Neuronal stem cell (in vitro differentiated cells): ENCODE measurements at regions not wholly inside any gene's neighbourhood (a gene's known extent, or its start where the extent isn't known, plus 50 kb on each side); places are given as distances from the start of the nearest gene placed in this dataset.
"Not testable (repeated sequence)": the region's sequence is repeated elsewhere in the genome, so short reads cannot be mapped to it uniquely, and the experiment has no call there.

ENCODE experiments used
- DNase-seq: peaks from one replicate; pipeline ENCODE4 v3.0.0-alpha.2; 2013; ENCODE audit warnings: low spot score
- H2AFZ ChIP-seq: one replicate; pipeline ENCODE4 v1.6.1; 2013; ENCODE audit warnings: mild to moderate bottlenecking, low read length, inconsistent platforms
- H2AK5ac ChIP-seq: 2 replicates; pipeline ENCODE4 v1.6.1; 2013; ENCODE audit warnings: low read depth, mild to moderate bottlenecking, inconsistent platforms, low read length, moderate library complexity, mixed read lengths
- H2BK120ac ChIP-seq: 2 replicates; pipeline ENCODE4 v1.6.1; 2013; ENCODE audit warnings: low read depth, mild to moderate bottlenecking, inconsistent platforms, low read length, moderate library complexity, mixed read lengths
- H2BK12ac ChIP-seq: one replicate; pipeline ENCODE4 v1.6.1; 2013; ENCODE audit warnings: low read length, inconsistent platforms
- H2BK15ac ChIP-seq: 2 replicates; pipeline ENCODE4 v1.6.1; 2013; ENCODE audit warnings: mild to moderate bottlenecking, low read length, inconsistent platforms, mixed read lengths
- H2BK5ac ChIP-seq: one replicate; pipeline ENCODE4 v1.6.1; 2013; ENCODE audit warnings: inconsistent platforms, mild to moderate bottlenecking, low read length, moderate library complexity
- H3K14ac ChIP-seq: one replicate; pipeline ENCODE4 v1.6.1; 2013; ENCODE audit warnings: low read length, inconsistent platforms
- H3K18ac ChIP-seq: 2 replicates; pipeline ENCODE4 v1.6.1; 2013; ENCODE audit warnings: low read length, inconsistent platforms
- H3K23ac ChIP-seq: 2 replicates; pipeline ENCODE4 v1.6.1; 2013; ENCODE audit warnings: low read depth, mild to moderate bottlenecking, mixed read lengths, low read length, inconsistent platforms; ENCODE audit not compliant: poor library complexity
- H3K27ac ChIP-seq: replicated peaks from 3 replicates; pipeline ENCODE4 v1.5.1; 2013; ENCODE audit warnings: low read length, inconsistent platforms
- H3K27me3 ChIP-seq, 3 experiments: 2 replicates each; pipeline ENCODE4 v1.6.1; 2013; ENCODE audit warnings: low read length in 3 of 3, mild to moderate bottlenecking in 2 of 3, inconsistent platforms in 1 of 3, low read depth in 1 of 3, mixed read lengths in 1 of 3, moderate library complexity in 1 of 3; ENCODE audit not compliant: control insufficient read depth in 3 of 3, insufficient read depth in 3 of 3
- H3K36me3 ChIP-seq, 2 donors: replicated peaks in 1 of 2; 2 replicates each; pipeline ENCODE4 v1.6.1; 2013; ENCODE audit warnings: low read length in 2 of 2; ENCODE audit not compliant: control insufficient read depth in 2 of 2, insufficient read depth in 2 of 2
- H3K4ac ChIP-seq: 2 replicates; pipeline ENCODE4 v1.6.1; 2013; ENCODE audit warnings: inconsistent platforms, mild to moderate bottlenecking, low read length, moderate library complexity
- H3K4me1 ChIP-seq, 2 donors: 1 replicate in 1 of 2; 2 replicates in 1 of 2; pipeline ENCODE4 v1.6.1; 2013; ENCODE audit warnings: low read length in 2 of 2, low read depth in 1 of 2; ENCODE audit not compliant: control insufficient read depth in 2 of 2, insufficient read depth in 1 of 2
- H3K4me2 ChIP-seq: one replicate; pipeline ENCODE4 v1.6.1; 2013; ENCODE audit warnings: mild to moderate bottlenecking, low read length, inconsistent platforms; ENCODE audit not compliant: insufficient read depth, poor library complexity, severe bottlenecking
- H3K4me3 ChIP-seq, 2 donors: 2 replicates each; pipeline ENCODE4 v1.5.1; 2013; ENCODE audit warnings: low read length in 2 of 2, mild to moderate bottlenecking in 2 of 2, inconsistent platforms in 1 of 2, moderate library complexity in 1 of 2
- H3K79me1 ChIP-seq: one replicate; pipeline ENCODE4 v1.6.1; 2013; ENCODE audit warnings: low read depth, mild to moderate bottlenecking, inconsistent platforms, low read length, moderate library complexity
- H3K9ac ChIP-seq: one replicate; pipeline ENCODE4 v1.6.1; 2013; ENCODE audit warnings: mild to moderate bottlenecking, low read depth, low read length, inconsistent platforms; ENCODE audit not compliant: poor library complexity
- H3K9me3 ChIP-seq, 2 donors: replicated peaks in 1 of 2; 2 replicates each; pipeline versions ENCODE3 to v1.6.1; 2013; ENCODE audit warnings: low read length in 2 of 2, mild to moderate bottlenecking in 2 of 2, inconsistent platforms in 1 of 2, low read depth in 1 of 2, mixed read lengths in 1 of 2, moderate library complexity in 1 of 2; ENCODE audit not compliant: control insufficient read depth in 2 of 2, insufficient read depth in 1 of 2
- H4K8ac ChIP-seq: one replicate; pipeline ENCODE4 v1.6.1; 2013; ENCODE audit warnings: low read depth, mild to moderate bottlenecking, inconsistent platforms, low read length, moderate library complexity
- H4K91ac ChIP-seq: one replicate; pipeline ENCODE4 v1.6.1; 2013; ENCODE audit warnings: low read length, low read depth, mild to moderate bottlenecking, inconsistent platforms; ENCODE audit not compliant: poor library complexity
- WGBS, 2 donors: extraction: QIAGEN DNeasy Blood & Tissue Kit; methylation state at CpG; one replicate each; pipeline ENCODE4 v1.1.7; 2013; ENCODE audit warnings: missing lambda C conversion rate in 2 of 2, mixed read lengths in 1 of 2; ENCODE audit not compliant: insufficient read length in 2 of 2, insufficient replicate concordance in 1 of 2; ENCODE audit errors: extremely low coverage in 2 of 2; 5-methylcytosine and 5-hydroxymethylcytosine counted together

DNA sequence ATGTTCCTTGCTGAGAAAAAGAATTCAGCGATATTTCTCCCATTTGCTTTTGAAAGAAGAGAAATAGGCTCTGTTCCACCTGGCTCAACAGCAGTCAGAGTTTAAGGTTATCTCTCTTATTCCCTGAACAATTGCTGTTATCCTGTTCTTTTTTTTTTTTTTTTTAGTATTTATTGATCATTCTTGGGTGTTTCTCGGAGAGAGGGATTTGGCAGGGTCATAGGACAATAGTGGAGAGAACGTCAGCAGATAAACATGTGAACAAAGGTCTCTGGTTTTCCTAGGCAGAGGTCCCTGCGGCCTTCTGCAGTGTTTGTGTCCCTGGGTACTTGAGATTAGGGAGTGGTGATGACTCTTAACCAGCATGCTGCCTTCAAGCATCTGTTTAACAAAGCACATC is 77.5 kb upstream of the DST start:
- not testable (repeated sequence) for H3K9ac ChIP-seq, H3K79me1 ChIP-seq, H3K4ac ChIP-seq, H4K91ac ChIP-seq, H3K4me3 ChIP-seq, H2AFZ ChIP-seq, H4K8ac ChIP-seq, H2AK5ac ChIP-seq, H2BK120ac ChIP-seq, DNase-seq, H2BK5ac ChIP-seq, H3K36me3 ChIP-seq, H3K4me2 ChIP-seq, H2BK15ac ChIP-seq, H3K27me3 ChIP-seq, H3K18ac ChIP-seq, H2BK12ac ChIP-seq, H3K23ac ChIP-seq, H3K14ac ChIP-seq, H3K27ac ChIP-seq
- peaks cover 0 to 25% of the 10 kb centered on the region in 2 donors for H3K9me3 ChIP-seq
- H3K4me1 ChIP-seq: peaks cover 9 to 11% of the 10 kb centered on the region in 2 donors
- WGBS, 2 donors: no CpG with 5 or more reads among the region's 4 CpGs

DNA sequence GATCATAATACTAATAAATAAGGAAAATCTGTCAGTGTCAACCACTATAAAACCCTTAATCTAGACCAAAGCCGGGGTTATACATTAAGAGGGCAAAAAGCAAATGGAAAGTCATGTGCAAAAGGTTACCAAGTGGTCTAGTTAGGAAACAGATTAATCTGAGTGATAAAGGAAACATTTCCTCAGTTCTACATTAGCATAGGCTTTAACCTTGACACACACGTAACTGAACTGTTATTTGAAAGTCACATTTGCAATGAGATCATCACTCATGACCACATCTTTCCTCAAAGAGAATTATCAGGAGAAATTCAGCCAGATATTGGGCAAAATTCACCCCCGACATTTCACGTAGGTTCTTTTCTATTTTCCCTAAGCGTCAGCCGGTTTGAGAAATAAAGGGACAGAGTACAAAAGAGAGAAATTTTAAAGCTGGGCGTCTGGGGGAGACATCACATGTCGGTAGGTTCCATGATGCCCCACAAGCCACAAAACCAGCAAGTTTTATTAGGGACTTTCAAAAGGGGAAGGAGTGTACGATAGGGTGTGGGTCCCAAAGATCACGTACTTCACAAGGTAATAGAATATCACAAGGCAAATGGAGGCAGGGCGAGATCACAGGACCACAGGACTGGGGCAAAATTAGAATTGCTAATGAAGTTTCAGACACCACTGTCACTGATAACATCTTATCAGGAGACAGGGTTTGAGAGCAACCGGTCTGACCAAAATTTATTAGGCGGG is 76.8 kb upstream of the DST start:
- H3K27ac ChIP-seq, DNase-seq: not testable (repeated sequence)

DNA sequence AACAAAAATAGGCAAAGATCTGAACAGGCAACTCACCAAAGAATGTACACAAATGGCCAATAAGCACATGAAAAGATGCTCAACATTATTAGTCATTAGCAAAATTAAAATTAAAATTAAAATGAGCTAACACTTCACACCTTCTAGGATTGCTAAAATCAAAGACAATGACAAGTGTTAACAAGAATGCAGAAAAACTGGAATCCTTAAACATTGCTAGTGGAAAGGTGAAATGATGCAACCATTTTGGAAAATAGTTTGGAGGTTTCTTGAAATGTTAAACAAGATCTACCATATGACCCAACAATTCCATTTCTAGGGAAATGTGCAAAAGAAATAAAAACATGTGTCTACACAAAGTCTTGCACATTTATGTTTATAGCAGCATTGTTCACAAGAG is 75.5 kb upstream of the DST start:
- no peak overlapping the region for H2BK15ac ChIP-seq
- peaks cover 3% of the 10 kb centered on the region for H3K79me1 ChIP-seq
- H2AFZ ChIP-seq: no peak overlapping the region
- H3K14ac ChIP-seq: no peak overlapping the region
- no peak overlapping the region for H3K18ac ChIP-seq
- H2BK5ac ChIP-seq: no peak overlapping the region
- no peak overlapping the region for H4K8ac ChIP-seq
- no peak overlapping the region for H3K4me2 ChIP-seq
- peaks cover 0 to 1% of the 10 kb centered on the region in 2 donors for H3K36me3 ChIP-seq
- H3K27ac ChIP-seq: no peak overlapping the region
- H2BK12ac ChIP-seq: no peak overlapping the region
- peaks cover 0 to 25% of the 10 kb centered on the region in 2 donors for H3K9me3 ChIP-seq
- no peaks in the 10 kb centered on the region for H3K27me3 ChIP-seq
- H4K91ac ChIP-seq: no peak overlapping the region
- DNase-seq: no peak
- no peak overlapping the region for H3K4me3 ChIP-seq
- H3K4ac ChIP-seq: no peak overlapping the region
- H2BK120ac ChIP-seq: no peak overlapping the region
- no peak overlapping the region for H3K9ac ChIP-seq
- peaks cover 14 to 29% of the 10 kb centered on the region in 2 donors for H3K4me1 ChIP-seq
- no peak overlapping the region for H2AK5ac ChIP-seq
- H3K23ac ChIP-seq: no peak overlapping the region

More for the DNA sequence above, 76.8 kb upstream of the DST start:
- H2AFZ ChIP-seq, H3K4me2 ChIP-seq, H3K27me3 ChIP-seq, H3K4me3 ChIP-seq, H3K4ac ChIP-seq, H2BK12ac ChIP-seq, H3K14ac ChIP-seq, H3K9ac ChIP-seq, H4K91ac ChIP-seq, H3K23ac ChIP-seq, H2BK15ac ChIP-seq, H3K18ac ChIP-seq, H3K79me1 ChIP-seq, H4K8ac ChIP-seq, H2BK5ac ChIP-seq, H2BK120ac ChIP-seq, H3K36me3 ChIP-seq, H2AK5ac ChIP-seq: not testable (repeated sequence)
- no CpG with 5 or more reads among the region's 13 CpGs for WGBS, 2 donors
- H3K9me3 ChIP-seq: peaks cover 0 to 25% of the 10 kb centered on the region in 2 donors
- peaks cover 12 to 18% of the 10 kb centered on the region in 2 donors for H3K4me1 ChIP-seq

DNA sequence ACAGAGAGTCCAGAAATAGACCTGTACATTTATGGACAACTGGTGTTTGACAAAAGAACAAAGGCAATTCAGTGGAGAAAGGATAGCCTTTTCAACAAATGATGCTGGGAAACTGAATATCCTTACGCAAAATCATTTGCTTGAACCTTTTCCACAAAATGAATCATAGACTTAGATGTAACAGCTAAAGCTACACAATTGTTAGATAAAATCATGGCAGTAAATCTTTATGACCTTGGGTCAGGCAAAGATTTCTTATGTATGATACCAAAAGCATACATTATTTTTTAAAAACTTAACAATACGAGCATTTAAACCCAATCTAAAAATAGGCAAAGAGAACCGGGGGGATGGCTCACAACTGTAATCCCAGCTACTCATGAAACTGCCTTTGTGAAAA is 73.5 kb upstream of the DST start:
- WGBS, 2 donors: no CpG with 5 or more reads among the region's 3 CpGs
- Histone ChIP-seq H2BK120ac (no peak overlapping the region), H4K8ac (no peak overlapping the region), H3K36me3 (peaks cover 0 to 1% of the 10 kb centered on the region in 2 donors), H2BK15ac (no peak overlapping the region), H3K9ac (no peak overlapping the region), H2BK5ac (no peak overlapping the region), H3K14ac (no peak overlapping the region), H2AFZ (no peak overlapping the region), H3K9me3 (peaks cover 0 to 20% of the 10 kb centered on the region in 2 donors), H3K4me2 (no peak overlapping the region), H3K4me1 (peaks cover 15 to 34% of the 10 kb centered on the region in 2 donors), H2AK5ac (no peak overlapping the region), H4K91ac (no peak overlapping the region), H3K4me3 (no peak overlapping the region), H3K23ac (no peak overlapping the region), H3K4ac (no peak overlapping the region), H2BK12ac (no peak overlapping the region), H3K18ac (no peak overlapping the region), H3K27me3 (no peaks in the 10 kb centered on the region), H3K79me1 (peaks cover 3% of the 10 kb centered on the region), H3K27ac (no peak overlapping the region)
- no peak for DNase-seq
